CD14-positive monocyte (primary cell): ENCODE measurements at regions not wholly inside any gene's neighbourhood (a gene's known extent, or its start where the extent isn't known, plus 50 kb on each side); places are given as distances from the start of the nearest gene placed in this dataset.

Source experiments
- DNase-seq, 3 donors: peaks; one replicate each; pipeline ENCODE4 v3.0.0-alpha.2; 2011 to 2022
- H2AFZ ChIP-seq: 2 replicates; pipeline ENCODE4 v1.6.0; 2012; ENCODE audit warnings: mild to moderate bottlenecking, low read depth, low read length, inconsistent platforms; ENCODE audit not compliant: insufficient read depth, poor library complexity, severe bottlenecking
- H3K27ac ChIP-seq, 2 donors: 1 replicate in 1 of 2; 2 replicates in 1 of 2; pipeline ENCODE4 v1.5.1; 2012 to 2013; ENCODE audit warnings: low read length in 2 of 2, control low read depth in 1 of 2, inconsistent platforms in 1 of 2, low read depth in 1 of 2, mild to moderate bottlenecking in 1 of 2
- H3K27me3 ChIP-seq, 2 donors: one replicate each; pipeline versions ENCODE4 v1.6.0 to v1.6.1; 2011 to 2013; ENCODE audit warnings: low read length in 2 of 2; ENCODE audit not compliant: control insufficient read depth in 2 of 2, insufficient read depth in 2 of 2
- H3K36me3 ChIP-seq, 2 donors: replicated peaks in 1 of 2; 1 replicate in 1 of 2; 2 replicates in 1 of 2; pipeline versions ENCODE4 v1.5.1 to v1.6.1; 2012 to 2013; ENCODE audit warnings: low read length in 2 of 2, control low read depth in 1 of 2, inconsistent platforms in 1 of 2, mild to moderate bottlenecking in 1 of 2; ENCODE audit not compliant: insufficient read depth in 2 of 2, control insufficient read depth in 1 of 2
- H3K4me1 ChIP-seq, 2 donors: 1 replicate in 1 of 2; 2 replicates in 1 of 2; pipeline versions ENCODE4 v1.5.1 to v1.6.1; 2012 to 2013; ENCODE audit warnings: low read length in 2 of 2, control low read depth in 1 of 2, inconsistent platforms in 1 of 2, mild to moderate bottlenecking in 1 of 2, moderate library complexity in 1 of 2; ENCODE audit not compliant: insufficient read depth in 2 of 2, control insufficient read depth in 1 of 2
- H3K4me2 ChIP-seq: replicated peaks from 2 replicates; pipeline ENCODE3; 2012; ENCODE audit warnings: low read length, moderate library complexity, mild to moderate bottlenecking; ENCODE audit not compliant: poor library complexity, severe bottlenecking; ENCODE audit errors: extremely low read depth
- H3K4me3 ChIP-seq, 3 experiments: fragments of 200-600 bp in 1 of 3; sonication (generic) in 1 of 3; replicated peaks in 1 of 3; 1 replicate in 2 of 3; 2 replicates in 1 of 3; pipeline ENCODE4 v1.5.1; 2011 to 2013; ENCODE audit warnings: low read length in 3 of 3, mild to moderate bottlenecking in 3 of 3, control low read depth in 2 of 3, low read depth in 2 of 3, inconsistent platforms in 1 of 3, moderate library complexity in 1 of 3
- H3K79me2 ChIP-seq: 2 replicates; pipeline ENCODE4 v1.6.0; 2012; ENCODE audit warnings: mild to moderate bottlenecking, control low read depth, inconsistent platforms, low read length, moderate library complexity; ENCODE audit not compliant: insufficient read depth
- H3K9ac ChIP-seq: 2 replicates; pipeline ENCODE4 v1.6.0; 2017; ENCODE audit warnings: low read length, mild to moderate bottlenecking; ENCODE audit not compliant: insufficient read depth, poor library complexity, severe bottlenecking
- H3K9me3 ChIP-seq, 2 donors: replicated peaks in 1 of 2; 1 replicate in 1 of 2; 2 replicates in 1 of 2; pipeline versions ENCODE4 v1.5.1 to v1.6.1; 2012 to 2013; ENCODE audit warnings: low read length in 2 of 2, control low read depth in 1 of 2; ENCODE audit not compliant: control insufficient read depth in 1 of 2, insufficient read depth in 1 of 2
- H4K20me1 ChIP-seq: 2 replicates; pipeline ENCODE4 v1.6.0; 2012; ENCODE audit warnings: mild to moderate bottlenecking, low read length, control low read depth, moderate library complexity; ENCODE audit not compliant: insufficient read depth
- H3K27ac Mint-ChIP-seq, 7 donors: one replicate each; pipeline ENCODE4 v1.8.0; 2020; ENCODE audit warnings: mild to moderate bottlenecking in 7 of 7, mixed read lengths in 7 of 7, moderate library complexity in 6 of 7, inconsistent platforms in 2 of 7
- H3K27me3 Mint-ChIP-seq, 3 donors: one replicate each; pipeline ENCODE4 v1.8.0; 2021 to 2022; ENCODE audit warnings: low read depth in 3 of 3, mild to moderate bottlenecking in 3 of 3, mixed read lengths in 3 of 3, moderate library complexity in 3 of 3, inconsistent platforms in 1 of 3
- H3K36me3 Mint-ChIP-seq, 2 donors: one replicate each; pipeline ENCODE4 v1.8.0; 2020; ENCODE audit warnings: mixed read lengths in 2 of 2, inconsistent platforms in 1 of 2, mild to moderate bottlenecking in 1 of 2
- H3K4me1 Mint-ChIP-seq: one replicate; pipeline ENCODE4 v1.8.0; 2020; ENCODE audit warnings: mild to moderate bottlenecking, mixed read lengths
- H3K4me3 Mint-ChIP-seq, 2 donors: one replicate each; pipeline ENCODE4 v1.8.0; 2020; ENCODE audit warnings: mild to moderate bottlenecking in 2 of 2, mixed read lengths in 2 of 2, moderate library complexity in 1 of 2
- H3K9me3 Mint-ChIP-seq, 7 donors: one replicate each; pipeline ENCODE4 v1.8.0; 2020 to 2022; ENCODE audit warnings: mixed read lengths in 7 of 7, mild to moderate bottlenecking in 6 of 7, moderate library complexity in 6 of 7, inconsistent platforms in 2 of 7
- CTCF ChIP-seq: fragments of 200-600 bp; IDR thresholded peaks from one replicate; pipeline ENCODE4 v1.8.0; 2022; ENCODE audit warnings: antibody characterized with exemption, mild to moderate bottlenecking
- WGBS: methylation state at CpG from one replicate; pipeline ENCODE4 v1.1.5; 2013; ENCODE audit warnings: missing lambda C conversion rate; ENCODE audit not compliant: insufficient coverage; 5-methylcytosine and 5-hydroxymethylcytosine counted together
- intact Hi-C, 2 donors: fragments of 100-400 bp; cut with micrococcal nuclease; formaldehyde crosslinking; loops; one replicate each; pipeline versions ENCODE4 v1.15.0 to v1.15.1; 2023

- no peaks in the 10 kb centered on the region for H3K79me2 ChIP-seq
- no peak overlapping the region for H2AFZ ChIP-seq
- H3K36me3 Mint-ChIP-seq, result no peaks in the 10 kb centered on the region
- no peaks in the 10 kb centered on the region for H3K36me3 ChIP-seq
- no peak overlapping the region for H3K4me3 Mint-ChIP-seq
- TF ChIP-seq CTCF, result no peak
- no CpG with 5 or more reads among the region's 2 CpGs for WGBS
- H3K9me3 Mint-ChIP-seq, result peaks cover 0 to 5% (median 0%) of the 10 kb centered on the region in 7 donors
- no peak overlapping the region for H3K4me3 ChIP-seq
- H3K9me3 ChIP-seq, result no peaks in the 10 kb centered on the region
- intact Hi-C loops, result no loop called here
- no peaks in the 10 kb centered on the region for H3K27me3 Mint-ChIP-seq
- H3K4me1 Mint-ChIP-seq, result no peaks in the 10 kb centered on the region
- H3K9ac ChIP-seq, result no peak overlapping the region
- no peak overlapping the region for H3K27ac Mint-ChIP-seq
- H3K4me1 ChIP-seq, result no peaks in the 10 kb centered on the region
- no peaks in the 10 kb centered on the region for H3K27me3 ChIP-seq
- H4K20me1 ChIP-seq, result no peaks in the 10 kb centered on the region
- DNase-seq, result no peak
- no peak overlapping the region for H3K27ac ChIP-seq
- no peak overlapping the region for H3K4me2 ChIP-seq
Observed at GRCh38 chr5:25955337-25955736, 1083.0 kb downstream of the CDH9 start.

GRCh38 chr5:25950681-25951080, 1087.7 kb downstream of the CDH9 start:
- Histone ChIP-seq H3K79me2 (no peaks in the 10 kb centered on the region), H3K36me3 (no peaks in the 10 kb centered on the region), H3K27ac (no peak overlapping the region), H3K27me3 (no peaks in the 10 kb centered on the region), H3K9ac (no peak overlapping the region), H3K4me2 (no peak overlapping the region), H3K4me1 (no peaks in the 10 kb centered on the region), H4K20me1 (no peaks in the 10 kb centered on the region), H3K4me3 (no peak overlapping the region), H2AFZ (no peak overlapping the region), H3K9me3 (no peaks in the 10 kb centered on the region)
- no peaks in the 10 kb centered on the region for H3K4me1 Mint-ChIP-seq
- H3K36me3 Mint-ChIP-seq, result no peaks in the 10 kb centered on the region
- 56% methylated on average over 1 of the region's 4 CpGs for WGBS
- H3K9me3 Mint-ChIP-seq, result peaks cover 0 to 7% (median 0%) of the 10 kb centered on the region in 7 donors
- H3K27me3 Mint-ChIP-seq, result no peaks in the 10 kb centered on the region
- no peak overlapping the region for H3K27ac Mint-ChIP-seq
- DNase-seq, result no peak
- no peak overlapping the region for H3K4me3 Mint-ChIP-seq
- intact Hi-C loops, result no loop called here
- no peak for TF ChIP-seq CTCF
